Activated naive CD8-positive, alpha-beta T cell treated with anti-CD3 and anti-CD28 coated beads, Interleukin-2, amount 10 ng/mL, durations not matched to agents 7 days and 5 days (primary cell): ENCODE measurements at regions not wholly inside any gene's neighbourhood (a gene's known extent, or its start where the extent isn't known, plus 50 kb on each side); places are given as distances from the start of the nearest gene placed in this dataset.

Experiments
- ATAC-seq: fragments of 150-1000 bp; cut with Tn5 transposase; one replicate; pipeline ENCODE4 v1.10.0; 2021; ENCODE audit warnings: low read depth, moderate library complexity
- POLR2A ChIA-PET: fragments of 350-600 bp; sonication (Branson Sonifier 250); formaldehyde crosslinking; loops from one replicate; lab custom pipeline; 2021; ENCODE audit warnings: antibody characterized with exemption; lab: Charles Lee
- DNase-seq: peaks from one replicate; pipeline ENCODE4 v3.0.0; 2021
- H3K27ac Mint-ChIP-seq: one replicate; pipeline ENCODE4 v1.8.0; 2022; ENCODE audit warnings: mild to moderate bottlenecking, mixed read lengths
- H3K27me3 Mint-ChIP-seq: one replicate; pipeline ENCODE4 v1.8.0; 2022; ENCODE audit warnings: mild to moderate bottlenecking, moderate library complexity, mixed read lengths
- H3K36me3 Mint-ChIP-seq: one replicate; pipeline ENCODE4 v1.8.0; 2021; ENCODE audit warnings: mild to moderate bottlenecking, mixed read lengths
- H3K4me1 Mint-ChIP-seq: one replicate; pipeline ENCODE4 v1.8.0; 2021; ENCODE audit warnings: mixed read lengths
- H3K4me3 Mint-ChIP-seq: one replicate; pipeline ENCODE4 v1.8.0; 2022; ENCODE audit warnings: mild to moderate bottlenecking, moderate library complexity, mixed read lengths
- H3K9me3 Mint-ChIP-seq: one replicate; pipeline ENCODE4 v1.8.0; 2021; ENCODE audit warnings: mixed read lengths

DNA sequence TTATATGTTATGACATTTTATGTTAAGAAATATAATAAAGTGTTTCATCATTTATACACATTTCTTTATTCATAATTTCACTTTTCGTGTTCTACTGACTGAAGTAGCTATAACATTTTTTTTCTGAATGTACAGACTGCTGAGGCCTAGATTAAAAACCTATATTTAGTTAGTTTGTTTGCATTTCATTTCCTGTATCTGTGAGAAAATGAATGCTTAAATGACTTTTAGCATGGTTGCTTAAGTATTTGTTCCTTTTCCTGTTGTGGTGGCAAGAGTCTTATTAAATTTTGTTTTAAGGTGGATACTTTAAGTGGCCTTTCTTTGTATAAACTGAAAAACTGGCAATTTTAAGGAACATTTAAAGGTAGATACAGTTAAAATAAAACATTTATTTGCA is 779.7 kb upstream of the MAN1A1 start:
- no peaks in the 10 kb centered on the region for H3K27me3 Mint-ChIP-seq
- H3K4me1 Mint-ChIP-seq: no peaks in the 10 kb centered on the region
- ATAC-seq (no peak), DNase-seq (no peak)
- no peaks in the 10 kb centered on the region for H3K36me3 Mint-ChIP-seq
- no peaks in the 10 kb centered on the region for H3K9me3 Mint-ChIP-seq
- POLR2A ChIA-PET: no interaction called here
- H3K4me3 Mint-ChIP-seq: no peak overlapping the region
- no peak overlapping the region for H3K27ac Mint-ChIP-seq

DNA sequence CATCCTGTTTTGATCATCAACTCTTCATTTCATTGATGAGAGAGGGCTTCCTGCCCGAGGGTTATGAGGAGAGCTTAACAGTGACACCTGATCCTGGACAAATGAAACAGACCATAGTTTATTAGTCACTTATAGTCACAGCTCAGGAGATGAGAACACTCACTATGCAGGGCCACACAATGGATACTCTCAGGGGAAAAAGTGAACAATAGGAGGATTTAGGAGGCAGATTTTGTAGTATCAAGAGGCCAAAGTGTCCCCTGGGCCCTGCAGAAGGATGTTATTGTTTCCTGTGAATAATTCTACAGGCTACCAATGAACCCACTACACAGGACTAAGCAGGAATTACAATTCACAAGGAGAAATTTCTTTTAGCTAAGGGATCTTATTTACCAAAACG is 772.8 kb upstream of the MAN1A1 start:
- H3K9me3 Mint-ChIP-seq: no peaks in the 10 kb centered on the region
- no peaks in the 10 kb centered on the region for H3K27me3 Mint-ChIP-seq
- H3K27ac Mint-ChIP-seq: no peak overlapping the region
- POLR2A ChIA-PET: no interaction called here
- no peaks in the 10 kb centered on the region for H3K36me3 Mint-ChIP-seq
- ATAC-seq (no peak), DNase-seq (no peak)
- H3K4me1 Mint-ChIP-seq: no peaks in the 10 kb centered on the region
- H3K4me3 Mint-ChIP-seq: no peak overlapping the region

DNA sequence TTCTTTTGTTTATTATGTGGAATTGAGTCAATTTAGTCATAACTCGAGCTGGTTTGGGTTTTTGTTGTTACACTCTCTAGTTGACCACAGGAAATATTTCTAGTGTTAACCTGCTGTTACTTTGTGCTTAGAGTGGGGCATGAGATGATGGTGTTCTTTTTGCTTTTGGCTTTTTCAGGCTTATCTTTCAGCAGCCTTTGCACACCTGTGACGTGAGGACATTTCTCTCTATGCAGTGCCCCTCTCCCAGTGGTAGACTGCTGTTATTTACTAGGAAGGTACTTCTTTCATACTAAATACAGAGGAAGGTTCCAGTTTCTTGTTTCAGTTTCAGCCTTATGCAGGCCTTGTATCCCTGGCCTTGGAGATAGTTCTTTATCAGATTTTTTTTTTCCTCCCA is 766.8 kb upstream of the MAN1A1 start:
- no peaks in the 10 kb centered on the region for H3K4me1 Mint-ChIP-seq
- H3K27ac Mint-ChIP-seq: no peak overlapping the region
- no peaks in the 10 kb centered on the region for H3K27me3 Mint-ChIP-seq
- no peak for ATAC-seq
- DNase-seq: no peak
- no peaks in the 10 kb centered on the region for H3K36me3 Mint-ChIP-seq
- POLR2A ChIA-PET: no interaction called here
- no peak overlapping the region for H3K4me3 Mint-ChIP-seq
- peaks cover 1% of the 10 kb centered on the region for H3K9me3 Mint-ChIP-seq

DNA sequence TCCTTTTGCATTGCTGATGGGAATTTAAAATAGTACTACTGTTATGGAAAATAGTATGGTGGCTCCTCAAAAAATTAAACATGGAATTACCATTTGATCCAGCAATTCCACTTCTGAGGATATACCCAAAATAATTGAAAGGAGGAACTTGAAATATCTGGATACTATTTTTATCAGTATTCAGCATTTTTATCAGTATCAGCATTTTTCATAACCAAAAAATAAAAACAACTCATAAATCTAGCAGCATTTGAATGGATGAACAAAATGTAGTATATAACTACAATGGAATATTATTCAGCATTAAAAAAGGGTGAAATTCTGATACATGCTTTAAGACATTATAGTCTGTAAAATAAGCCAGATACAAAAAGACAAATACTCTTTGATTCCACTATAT is 763.4 kb upstream of the MAN1A1 start:
- Mint-ChIP-seq H3K4me3 (no peak overlapping the region), H3K27me3 (no peaks in the 10 kb centered on the region), H3K4me1 (no peaks in the 10 kb centered on the region), H3K27ac (no peak overlapping the region), H3K9me3 (peaks cover 1% of the 10 kb centered on the region), H3K36me3 (no peaks in the 10 kb centered on the region)
- DNase-seq (no peak), ATAC-seq (no peak)
- POLR2A ChIA-PET: no interaction called here

DNA sequence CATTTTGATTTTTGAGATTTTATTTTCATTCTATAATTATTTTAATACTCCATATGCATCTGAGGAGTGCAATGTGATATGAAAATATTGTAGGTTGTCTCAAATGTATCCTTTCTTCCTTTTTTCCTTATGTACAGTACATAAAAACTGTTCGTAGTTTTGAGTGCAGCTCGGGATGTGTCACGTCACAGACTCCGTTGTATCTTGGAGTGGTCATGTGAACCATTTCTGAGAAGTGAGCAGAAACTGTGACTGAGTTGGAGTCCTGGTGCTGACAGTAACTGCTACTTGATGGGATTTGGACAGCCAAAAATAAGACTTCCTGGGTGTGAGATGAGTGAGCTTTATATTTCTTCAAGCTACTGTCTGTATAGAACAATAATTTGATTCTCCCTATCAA is 761.4 kb upstream of the MAN1A1 start:
- H3K27me3 Mint-ChIP-seq: no peaks in the 10 kb centered on the region
- ATAC-seq (no peak), DNase-seq (no peak)
- no peaks in the 10 kb centered on the region for H3K36me3 Mint-ChIP-seq
- H3K9me3 Mint-ChIP-seq: peaks cover 1% of the 10 kb centered on the region
- POLR2A ChIA-PET: no interaction called here
- no peaks in the 10 kb centered on the region for H3K4me1 Mint-ChIP-seq
- H3K27ac Mint-ChIP-seq: no peak overlapping the region
- no peak overlapping the region for H3K4me3 Mint-ChIP-seq

DNA sequence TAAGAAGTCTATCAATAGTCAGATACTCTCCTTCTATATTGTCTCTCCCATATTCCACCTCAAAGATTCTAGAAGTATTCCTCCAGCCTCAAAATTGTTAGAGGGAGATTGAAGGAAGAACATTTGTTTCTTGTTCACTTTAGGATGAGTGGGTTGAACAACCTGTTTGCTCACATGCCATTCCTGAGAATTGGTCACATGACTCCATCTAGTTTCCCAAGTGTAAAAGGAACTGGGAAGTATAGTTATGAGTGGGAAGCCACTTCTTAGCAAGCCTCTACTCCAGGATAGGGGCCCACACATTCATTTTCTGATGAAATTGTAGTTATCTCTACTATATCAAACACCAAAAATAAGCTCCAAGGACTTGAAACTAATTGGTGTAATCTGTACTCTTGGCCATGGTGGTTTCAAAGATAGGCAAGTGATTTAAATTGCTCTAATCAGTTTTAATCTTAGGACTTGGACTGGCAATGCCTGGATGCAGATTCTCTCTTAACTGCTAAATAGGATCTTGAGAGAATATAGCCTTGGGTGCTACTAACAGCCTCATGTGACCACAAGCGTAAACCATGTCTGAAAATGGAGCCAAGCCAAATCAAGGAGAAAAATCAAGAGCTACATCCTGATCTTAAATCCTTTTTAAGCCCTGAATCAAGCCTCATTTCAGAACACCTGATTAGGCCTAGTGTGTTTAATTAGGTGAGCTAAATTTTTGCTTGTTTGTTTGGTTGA is 758.7 kb upstream of the MAN1A1 start:
- no peak overlapping the region for H3K27ac Mint-ChIP-seq
- DNase-seq: no peak
- no peak for ATAC-seq
- POLR2A ChIA-PET: no interaction called here
- no peaks in the 10 kb centered on the region for H3K36me3 Mint-ChIP-seq
- no peak overlapping the region for H3K4me3 Mint-ChIP-seq
- H3K4me1 Mint-ChIP-seq: no peaks in the 10 kb centered on the region
- H3K27me3 Mint-ChIP-seq: no peaks in the 10 kb centered on the region
- no peaks in the 10 kb centered on the region for H3K9me3 Mint-ChIP-seq

DNA sequence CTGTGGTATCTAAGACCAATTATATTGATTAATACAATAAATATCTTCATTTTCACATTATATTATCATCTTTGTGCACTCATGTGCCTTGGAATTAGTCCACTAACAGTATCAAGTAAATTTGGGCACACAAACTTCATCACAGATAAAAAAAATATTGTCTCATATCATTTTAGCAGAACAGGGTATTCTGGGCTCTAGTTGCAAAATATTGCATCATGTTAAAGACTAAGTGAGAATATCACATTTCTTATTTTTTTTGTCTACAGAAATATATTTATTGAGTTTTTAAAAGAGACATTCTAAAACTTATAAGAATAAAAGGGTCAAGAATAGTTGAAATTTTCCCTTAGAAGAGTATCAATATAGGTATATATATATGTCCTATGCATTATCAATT is 754.1 kb upstream of the MAN1A1 start:
- Mint-ChIP-seq H3K4me3 (no peak overlapping the region), H3K36me3 (no peaks in the 10 kb centered on the region), H3K27ac (no peak overlapping the region), H3K27me3 (peaks cover 2% of the 10 kb centered on the region), H3K9me3 (no peaks in the 10 kb centered on the region), H3K4me1 (no peaks in the 10 kb centered on the region)
- DNase-seq: no peak
- no peak for ATAC-seq
- POLR2A ChIA-PET: no interaction called here

DNA sequence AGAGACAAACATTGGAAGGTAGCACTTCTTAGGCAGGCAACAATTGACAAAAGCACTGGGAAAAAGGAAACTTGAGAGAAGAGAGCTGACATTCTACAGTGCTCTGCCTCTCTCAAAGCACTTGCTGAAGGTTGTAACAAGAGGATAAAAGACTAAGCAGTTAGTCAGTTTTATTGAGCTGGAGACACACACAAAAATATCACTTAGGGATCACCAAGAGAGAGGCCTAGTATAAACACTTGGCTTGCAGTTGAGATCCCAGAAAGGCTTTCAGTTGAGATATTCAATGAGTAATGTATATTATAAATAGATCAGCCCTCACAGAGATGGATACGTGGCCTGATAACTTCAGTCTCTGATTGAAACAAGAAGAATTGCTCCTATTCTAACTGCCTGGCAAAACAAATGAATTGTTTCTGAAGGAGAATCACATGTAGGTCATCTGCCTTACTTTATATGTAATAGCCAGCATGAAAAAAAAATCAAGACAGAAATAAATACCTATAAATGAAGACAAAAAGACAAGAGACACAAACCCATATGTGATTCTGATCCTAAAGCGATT is 747.2 kb upstream of the MAN1A1 start:
- no peak for ATAC-seq
- H3K4me1 Mint-ChIP-seq: no peaks in the 10 kb centered on the region
- H3K9me3 Mint-ChIP-seq: no peaks in the 10 kb centered on the region
- H3K27ac Mint-ChIP-seq: no peak overlapping the region
- H3K36me3 Mint-ChIP-seq: no peaks in the 10 kb centered on the region
- H3K4me3 Mint-ChIP-seq: no peak overlapping the region
- peaks cover 2% of the 10 kb centered on the region for H3K27me3 Mint-ChIP-seq
- POLR2A ChIA-PET: no interaction called here
- no peak for DNase-seq

DNA sequence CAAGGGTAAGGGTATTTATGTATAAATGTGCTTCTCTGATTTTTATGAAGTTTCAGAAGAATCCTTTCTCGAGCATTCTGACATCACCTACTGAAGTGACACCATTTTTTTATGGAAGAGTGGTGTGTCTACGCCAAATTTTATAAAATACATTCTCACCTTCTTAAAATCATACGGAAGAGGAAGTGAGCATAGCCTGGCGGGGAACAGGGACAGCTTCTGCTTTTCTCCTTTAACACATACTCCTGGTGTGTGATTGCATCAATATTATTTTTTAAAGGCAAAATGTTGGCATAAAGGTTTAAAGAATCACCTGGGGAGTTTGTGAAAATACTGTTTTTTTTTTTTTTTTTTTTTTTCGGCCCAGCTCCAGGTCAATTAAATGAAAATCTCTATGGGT is 733.6 kb upstream of the MAN1A1 start:
- H3K27ac Mint-ChIP-seq: no peak overlapping the region
- H3K4me1 Mint-ChIP-seq: no peaks in the 10 kb centered on the region
- no peaks in the 10 kb centered on the region for H3K36me3 Mint-ChIP-seq
- H3K4me3 Mint-ChIP-seq: no peak overlapping the region
- H3K27me3 Mint-ChIP-seq: no peaks in the 10 kb centered on the region
- H3K9me3 Mint-ChIP-seq: no peaks in the 10 kb centered on the region
- ATAC-seq (no peak), DNase-seq (no peak)
- POLR2A ChIA-PET: no interaction called here

DNA sequence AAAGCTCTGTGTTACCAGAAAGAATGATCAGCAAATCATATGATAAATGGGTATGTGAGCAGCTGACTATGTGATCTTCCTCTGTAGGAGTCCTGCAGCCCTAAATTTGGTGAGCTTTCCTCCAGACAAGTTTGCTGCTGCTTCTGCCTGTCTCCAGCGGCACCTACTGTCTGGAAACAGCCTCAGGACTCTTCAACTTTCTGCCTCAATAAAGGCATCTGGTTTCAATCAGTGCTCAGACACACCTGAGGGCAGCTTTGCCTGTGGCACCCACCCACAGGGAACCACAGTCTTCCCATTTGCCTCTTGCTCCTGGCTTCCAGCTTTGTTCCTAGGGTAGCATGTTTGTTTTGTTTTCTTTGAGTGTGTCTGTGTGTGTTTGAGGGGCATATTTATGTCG is 727.9 kb upstream of the MAN1A1 start:
- Mint-ChIP-seq H3K36me3 (no peaks in the 10 kb centered on the region), H3K27me3 (no peaks in the 10 kb centered on the region), H3K4me1 (no peaks in the 10 kb centered on the region), H3K9me3 (no peaks in the 10 kb centered on the region), H3K27ac (no peak overlapping the region), H3K4me3 (no peak overlapping the region)
- ATAC-seq (no peak), DNase-seq (no peak)
- POLR2A ChIA-PET: no interaction called here

DNA sequence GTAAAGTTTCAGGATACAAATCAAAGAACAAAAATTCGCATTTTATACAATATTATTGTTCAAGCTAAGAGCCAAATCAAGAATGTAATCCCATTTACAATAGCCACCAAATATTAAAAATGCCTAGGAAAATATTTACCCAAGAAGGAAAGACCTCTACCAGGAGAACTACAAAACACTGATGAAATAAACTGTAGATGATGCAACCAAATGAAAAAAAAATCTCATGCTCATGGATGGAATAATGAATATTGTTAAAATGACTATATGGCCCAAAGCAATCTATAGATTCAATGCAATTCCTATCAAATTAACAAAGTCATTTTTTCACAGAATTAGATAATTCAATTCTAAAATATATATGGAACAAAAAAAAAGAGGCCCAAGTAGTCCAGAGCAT is 708.8 kb upstream of the MAN1A1 start:
- H3K9me3 Mint-ChIP-seq: peaks cover 3% of the 10 kb centered on the region
- H3K4me3 Mint-ChIP-seq: no peak overlapping the region
- H3K27ac Mint-ChIP-seq: no peak overlapping the region
- POLR2A ChIA-PET: no interaction called here
- H3K27me3 Mint-ChIP-seq: no peaks in the 10 kb centered on the region
- no peaks in the 10 kb centered on the region for H3K4me1 Mint-ChIP-seq
- no peaks in the 10 kb centered on the region for H3K36me3 Mint-ChIP-seq
- ATAC-seq (no peak), DNase-seq (no peak)

DNA sequence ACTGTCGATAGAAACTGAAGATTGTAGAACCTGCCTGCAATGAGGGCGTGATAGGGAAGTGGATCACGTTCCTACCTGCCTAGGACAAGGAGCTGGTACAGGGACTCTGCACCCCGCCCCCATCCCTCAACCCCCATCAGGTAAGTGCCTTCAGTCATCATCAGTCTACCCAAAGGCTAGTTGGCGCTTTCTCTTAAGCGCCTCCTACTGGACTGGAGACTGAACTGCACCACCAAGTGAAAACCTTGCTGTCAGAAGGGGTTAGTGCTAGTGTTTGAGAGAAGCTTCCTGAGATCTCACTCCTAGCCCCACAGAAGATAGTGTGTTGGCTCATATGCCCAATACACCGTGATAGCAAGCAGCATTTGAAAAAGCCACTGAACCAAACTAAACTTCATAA is 706.5 kb upstream of the MAN1A1 start:
- no peak overlapping the region for H3K27ac Mint-ChIP-seq
- H3K4me1 Mint-ChIP-seq: no peaks in the 10 kb centered on the region
- DNase-seq: no peak
- peaks cover 3% of the 10 kb centered on the region for H3K9me3 Mint-ChIP-seq
- H3K27me3 Mint-ChIP-seq: no peaks in the 10 kb centered on the region
- POLR2A ChIA-PET: no interaction called here
- no peaks in the 10 kb centered on the region for H3K36me3 Mint-ChIP-seq
- no peak for ATAC-seq
- H3K4me3 Mint-ChIP-seq: no peak overlapping the region

DNA sequence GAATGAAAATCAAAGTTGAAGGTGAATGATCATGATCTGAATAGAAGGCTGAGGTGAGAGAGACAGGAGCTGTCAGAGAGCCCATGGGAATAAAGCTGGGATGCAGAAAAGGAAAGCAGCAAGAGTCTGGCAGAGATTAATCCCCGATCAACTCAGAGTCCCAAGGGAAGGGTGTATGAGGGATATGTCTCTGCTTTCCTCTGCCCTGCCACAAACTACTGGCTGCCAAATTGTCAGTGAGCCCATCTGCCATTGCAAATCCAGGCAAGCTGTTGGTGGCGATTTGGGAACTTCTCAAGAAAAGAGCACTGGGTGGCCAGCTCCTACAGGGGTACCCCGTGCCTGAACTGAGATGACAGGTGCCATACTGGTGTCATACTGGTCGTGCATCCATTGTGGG is 705.5 kb upstream of the MAN1A1 start:
- Mint-ChIP-seq H3K27me3 (no peaks in the 10 kb centered on the region), H3K4me3 (no peak overlapping the region), H3K36me3 (no peaks in the 10 kb centered on the region)

DNA sequence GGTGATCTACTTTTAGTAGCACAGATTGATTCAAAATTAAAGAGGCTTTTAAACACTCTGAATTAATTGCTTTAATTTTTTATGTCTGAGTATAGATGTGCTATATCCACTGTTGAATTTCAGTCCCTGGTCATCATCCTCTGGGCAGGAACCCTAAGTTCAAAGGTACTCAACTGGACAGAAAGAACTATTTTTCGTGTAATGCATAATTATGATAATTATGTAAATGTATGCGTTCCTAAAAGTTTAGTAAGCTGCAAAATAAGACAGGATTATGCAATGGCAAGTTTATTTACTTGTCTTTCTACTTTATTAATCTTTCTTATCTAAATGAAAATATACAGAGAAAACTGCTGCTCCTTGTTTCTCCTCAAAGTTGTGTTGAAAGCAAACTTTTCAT is 690.1 kb upstream of the MAN1A1 start:
- ATAC-seq: no peak
- H3K9me3 Mint-ChIP-seq: no peaks in the 10 kb centered on the region
- H3K27me3 Mint-ChIP-seq: peaks cover 2% of the 10 kb centered on the region

More for the DNA sequence above, 705.5 kb upstream of the MAN1A1 start:
- no peak overlapping the region for H3K27ac Mint-ChIP-seq
- peaks cover 1% of the 10 kb centered on the region for H3K9me3 Mint-ChIP-seq
- ATAC-seq (no peak), DNase-seq (no peak)
- H3K4me1 Mint-ChIP-seq: no peaks in the 10 kb centered on the region
- POLR2A ChIA-PET: no interaction called here

More for the DNA sequence above, 690.1 kb upstream of the MAN1A1 start:
- no peak overlapping the region for H3K4me3 Mint-ChIP-seq
- no peak for DNase-seq
- no peaks in the 10 kb centered on the region for H3K4me1 Mint-ChIP-seq
- POLR2A ChIA-PET: no interaction called here
- no peaks in the 10 kb centered on the region for H3K36me3 Mint-ChIP-seq
- no peak overlapping the region for H3K27ac Mint-ChIP-seq
